Tibial nerve (tissue), 4 donors: ENCODE measurements at regions not wholly inside any gene's neighbourhood (a gene's known extent, or its start where the extent isn't known, plus 50 kb on each side); places are given as distances from the start of the nearest gene placed in this dataset.
"Not testable (repeated sequence)": the region's sequence is repeated elsewhere in the genome, so short reads cannot be mapped to it uniquely, and the experiment has no call there.

Experiments used
- DNase-seq, 2 donors: peaks; one replicate each; pipeline ENCODE4 v3.0.0-alpha.2; 2019; ENCODE audit warnings: low spot score in 2 of 2
- H3K27ac ChIP-seq, 4 donors: fragments of 200-600 bp; sonication (generic) in 3 of 4; one replicate each; pipeline ENCODE4 v1.5.1; 2017 to 2019; ENCODE audit warnings: mild to moderate bottlenecking in 1 of 4
- H3K27me3 ChIP-seq, 2 donors: fragments of 200-600 bp; sonication (generic) in 1 of 2; one replicate each; pipeline versions ENCODE4 v1.5.1 to v1.6.0; 2017 to 2019
- H3K36me3 ChIP-seq, 3 donors: fragments of 200-600 bp; sonication (generic); one replicate each; pipeline ENCODE4 v1.5.1; 2018 to 2019
- H3K4me1 ChIP-seq, 4 donors: fragments of 200-600 bp; sonication (generic) in 3 of 4; one replicate each; pipeline ENCODE4 v1.5.1; 2017 to 2019
- H3K4me3 ChIP-seq, 4 donors: fragments of 200-600 bp; sonication (generic) in 3 of 4; one replicate each; pipeline ENCODE4 v1.5.1; 2017 to 2019; ENCODE audit warnings: mild to moderate bottlenecking in 1 of 4, moderate library complexity in 1 of 4
- H3K9me3 ChIP-seq, 4 donors: fragments of 200-600 bp; sonication (generic) in 3 of 4; one replicate each; pipeline ENCODE4 v1.5.1; 2017 to 2019
- CTCF ChIP-seq, 5 experiments: fragments of 200-600 bp in 3 of 5; fragments of 450-650 bp in 2 of 5; sonication (generic) in 3 of 5; IDR thresholded peaks; one replicate each; pipeline ENCODE4 v1.5.1; 2016 to 2019; ENCODE audit warnings: antibody characterized with exemption in 5 of 5, mild to moderate bottlenecking in 3 of 5, moderate library complexity in 2 of 5
- EP300 ChIP-seq, 2 donors: sonication (generic); formaldehyde crosslinking; IDR thresholded peaks; one replicate each; pipeline ENCODE4 v1.6.1; 2017; ENCODE audit warnings: antibody characterized with exemption in 2 of 2, mild to moderate bottlenecking in 1 of 2
- POLR2A ChIP-seq, 2 donors: fragments of 450-650 bp; IDR thresholded peaks; one replicate each; pipeline ENCODE4 v1.6.1; 2017; ENCODE audit warnings: antibody characterized with exemption in 2 of 2, mild to moderate bottlenecking in 2 of 2, moderate library complexity in 2 of 2
- WGBS, 2 donors: methylation state at CpG; one replicate each; pipeline ENCODE4 v1.1.5; 2018; 5-methylcytosine and 5-hydroxymethylcytosine counted together

GRCh38 chr5:84718377-84718776, 333.7 kb upstream of the EDIL3 start:
- H3K9me3 ChIP-seq, result peaks cover 0 to 2% (median 0%) of the 10 kb centered on the region in 4 donors
- DNase-seq, result no peak
- TF ChIP-seq POLR2A (IDR thresholded peaks at IDR 0.05), result no peak
- H3K27me3 ChIP-seq, result no peaks in the 10 kb centered on the region
- H3K36me3 ChIP-seq, result no peaks in the 10 kb centered on the region
- WGBS, 2 donors, result 83 to 85% methylated on average over 3 of the region's 3 CpGs
- no peak overlapping the region for H3K27ac ChIP-seq
- no peak overlapping the region for H3K4me3 ChIP-seq
- no peaks in the 10 kb centered on the region for H3K4me1 ChIP-seq

- peaks cover 0 to 2% (median 0%) of the 10 kb centered on the region in 4 donors for H3K9me3 ChIP-seq
- no peak overlapping the region for H3K4me3 ChIP-seq
- DNase-seq, result no peak
- no peaks in the 10 kb centered on the region for H3K27me3 ChIP-seq
- H3K36me3 ChIP-seq, result no peaks in the 10 kb centered on the region
- H3K4me1 ChIP-seq, result no peaks in the 10 kb centered on the region
- H3K27ac ChIP-seq, result no peak overlapping the region
- TF ChIP-seq POLR2A (IDR thresholded peaks at IDR 0.05) (no peak), EP300 (IDR thresholded peaks at IDR 0.05) (no peak), CTCF (IDR thresholded peaks at IDR 0.05) (no peak)
- WGBS, 2 donors, result 91 to 94% methylated on average over 3 of the region's 3 CpGs
Observed at GRCh38 chr5:84715686-84716085, 331.0 kb upstream of the EDIL3 start.

GRCh38 chr5:84715091-84715490, 330.4 kb upstream of the EDIL3 start:
- TF ChIP-seq CTCF (IDR thresholded peaks at IDR 0.05) (no peak), POLR2A (IDR thresholded peaks at IDR 0.05) (no peak)
- Histone ChIP-seq H3K4me1 (no peaks in the 10 kb centered on the region), H3K4me3 (no peak overlapping the region), H3K27ac (no peak overlapping the region), H3K36me3 (no peaks in the 10 kb centered on the region), H3K9me3 (peaks cover 0 to 2% (median 0%) of the 10 kb centered on the region in 4 donors), H3K27me3 (no peaks in the 10 kb centered on the region)
- 93 to 100% methylated on average over 1 of the region's 1 CpG for WGBS, 2 donors
- no peak for DNase-seq

GRCh38 chr5:84709075-84709474, 324.4 kb upstream of the EDIL3 start:
- no peak overlapping the region for H3K27ac ChIP-seq
- no peaks in the 10 kb centered on the region for H3K36me3 ChIP-seq
- H3K27me3 ChIP-seq, result no peaks in the 10 kb centered on the region
- no peak for DNase-seq
- H3K4me1 ChIP-seq, result no peaks in the 10 kb centered on the region
- no peaks in the 10 kb centered on the region for H3K9me3 ChIP-seq
- H3K4me3 ChIP-seq, result no peak overlapping the region
- TF ChIP-seq EP300 (IDR thresholded peaks at IDR 0.05) (no peak), CTCF (IDR thresholded peaks at IDR 0.05) (no peak), POLR2A (IDR thresholded peaks at IDR 0.05) (no peak)
- 94 to 98% methylated on average over 1 of the region's 1 CpG for WGBS, 2 donors

- TF ChIP-seq EP300 (IDR thresholded peaks at IDR 0.05), result no peak
- no peak for TF ChIP-seq POLR2A (IDR thresholded peaks at IDR 0.05)
- TF ChIP-seq CTCF (IDR thresholded peaks at IDR 0.05), result no peak
- Histone ChIP-seq H3K9me3 (no peaks in the 10 kb centered on the region), H3K27me3 (no peaks in the 10 kb centered on the region), H3K27ac (no peak overlapping the region), H3K4me3 (no peak overlapping the region), H3K4me1 (no peaks in the 10 kb centered on the region), H3K36me3 (no peaks in the 10 kb centered on the region)
- 57 to 66% methylated on average over 5 of the region's 5 CpGs for WGBS, 2 donors
- no peak for DNase-seq
Observed at GRCh38 chr5:84706678-84707641, 322.3 kb upstream of the EDIL3 start.

GRCh38 chr5:84700545-84700944, 315.9 kb upstream of the EDIL3 start:
- H3K9me3 ChIP-seq, H3K27me3 ChIP-seq, H3K36me3 ChIP-seq, H3K27ac ChIP-seq, H3K4me1 ChIP-seq, DNase-seq, H3K4me3 ChIP-seq: not testable (repeated sequence)
- WGBS, 2 donors, result 75 to 88% methylated on average over 1 to 7 of the region's 7 CpGs
